Activated CD4-positive, alpha-beta T cell treated with anti-CD3 and anti-CD28 coated beads, Interleukin-10, Interleukin-2, amounts not matched to agents 100 ng/mL and 50 ng/mL, durations not matched to agents 16 hours and 8 hours (primary cell): ENCODE measurements at regions not wholly inside any gene's neighbourhood (a gene's known extent, or its start where the extent isn't known, plus 50 kb on each side); places are given as distances from the start of the nearest gene placed in this dataset.
A peak's percentile ranks its signal among the peaks of the same experiment; 100 is the strongest.
"Not testable (repeated sequence)": the region's sequence is repeated elsewhere in the genome, so short reads cannot be mapped to it uniquely, and the experiment has no call there.

Source experiments
- DNase-seq: peaks from one replicate; pipeline ENCODE4 v3.0.0-alpha.2; 2020

- DNase-seq = no peak
Observed at GRCh38 chr1:89436856-89437255, 73.0 kb downstream of the GBP6 start.

- DNase-seq = not testable (repeated sequence)
Observed at GRCh38 chr1:89438301-89438700, 74.4 kb downstream of the GBP6 start.

GRCh38 chr1:89440911-89441310 is 77.1 kb downstream of the GBP6 start:
- no peak for DNase-seq

DNA sequence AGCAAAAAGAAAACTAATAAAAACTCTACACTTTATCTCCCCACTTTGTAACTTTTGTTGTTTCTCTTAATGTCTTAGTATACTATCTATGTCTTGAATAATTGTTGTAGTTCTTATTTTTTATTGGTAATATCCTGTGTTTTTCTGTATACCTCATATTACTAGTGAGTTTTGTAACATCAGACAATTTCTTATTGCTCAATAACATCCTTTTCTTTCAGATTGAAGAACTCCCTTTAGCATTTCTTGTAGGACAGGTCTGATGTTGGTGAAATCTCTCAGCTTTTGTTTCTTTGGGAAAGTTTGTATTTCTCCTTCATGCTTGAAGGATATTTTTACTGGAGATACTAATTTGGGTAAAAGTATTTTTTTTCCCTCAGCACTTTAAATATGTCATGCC is 79.8 kb upstream of the LRRC8B start:
- DNase-seq = no peak

- peak; percentile 86 for DNase-seq
Observed at GRCh38 chr1:89451011-89451410, 73.6 kb upstream of the LRRC8B start.

DNA sequence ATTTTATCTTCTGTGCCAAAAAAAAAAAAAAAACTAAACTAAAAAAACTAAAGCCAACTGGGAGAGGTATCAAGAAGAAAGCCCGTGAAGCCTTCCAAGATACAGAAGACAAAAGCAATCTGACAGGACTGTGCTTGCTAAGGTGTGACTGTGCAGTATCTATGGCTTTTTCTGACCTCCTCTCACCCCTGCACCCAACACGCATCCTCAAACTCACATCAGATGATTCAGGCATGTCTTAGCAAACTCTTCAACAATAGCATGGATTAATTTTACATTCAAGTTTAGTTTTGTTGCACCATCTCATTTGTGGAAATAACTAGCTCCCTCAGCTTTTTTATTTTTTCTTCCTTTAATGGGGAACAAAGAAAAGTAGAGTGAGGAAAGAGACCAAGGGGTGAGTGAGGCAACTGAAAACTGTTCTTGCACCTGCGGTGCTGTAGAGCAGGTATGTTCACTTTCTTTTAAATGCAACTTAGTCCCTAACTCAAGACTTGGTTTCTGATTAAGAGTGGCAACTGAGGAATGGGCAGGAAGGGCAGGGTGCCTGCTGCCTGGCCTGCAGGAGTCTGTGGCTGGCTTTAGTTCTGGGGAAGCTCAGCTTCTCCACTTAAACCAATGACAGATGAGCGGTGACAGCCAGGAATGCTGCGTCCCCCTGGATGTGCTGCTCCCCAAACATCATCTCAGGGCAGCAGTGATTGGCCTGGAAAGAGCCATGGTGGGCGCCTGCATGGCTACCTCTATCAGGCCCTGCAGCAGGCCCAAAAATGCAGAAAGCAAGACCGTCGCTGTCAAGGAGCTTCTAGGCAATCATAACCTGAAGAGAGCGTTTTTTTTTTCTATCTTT is 71.3 kb upstream of the LRRC8B start:
- no peak for DNase-seq

DNA sequence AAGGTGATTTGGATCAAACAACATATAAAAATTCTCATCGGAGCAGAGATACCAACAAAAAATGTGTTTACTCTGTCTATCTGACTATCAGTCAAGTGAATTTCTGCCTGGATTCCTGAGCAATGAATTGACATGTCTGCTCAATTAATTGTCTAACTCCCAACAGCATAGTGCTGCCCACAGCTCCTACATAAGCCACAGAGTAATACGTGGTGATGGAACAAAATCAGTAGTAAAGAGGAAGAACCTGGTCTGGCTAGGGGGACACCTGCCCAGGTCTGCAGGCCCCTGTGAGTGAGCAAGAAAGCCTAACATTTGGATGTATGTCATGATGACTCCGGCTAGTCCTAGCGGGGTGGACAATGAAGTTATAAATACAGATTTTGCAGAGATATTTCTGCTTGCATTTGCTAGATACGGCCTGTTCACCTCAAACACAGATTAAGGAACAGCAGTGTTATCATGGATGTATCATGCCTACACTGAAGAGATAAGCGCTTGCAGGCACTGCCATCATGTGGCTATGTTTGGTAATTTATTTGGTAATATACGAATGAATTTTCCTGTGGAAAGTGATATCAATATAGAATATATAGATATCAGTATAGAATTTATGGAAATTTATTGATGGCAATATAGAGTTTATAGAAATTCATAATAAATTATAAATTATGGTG is 69.6 kb upstream of the LRRC8B start:
- peak; percentile 74 for DNase-seq

GRCh38 chr1:89457046-89457445 is 67.6 kb upstream of the LRRC8B start:
- no peak for DNase-seq

- DNase-seq = no peak
Observed at GRCh38 chr1:89459081-89459480, 65.5 kb upstream of the LRRC8B start.

DNA sequence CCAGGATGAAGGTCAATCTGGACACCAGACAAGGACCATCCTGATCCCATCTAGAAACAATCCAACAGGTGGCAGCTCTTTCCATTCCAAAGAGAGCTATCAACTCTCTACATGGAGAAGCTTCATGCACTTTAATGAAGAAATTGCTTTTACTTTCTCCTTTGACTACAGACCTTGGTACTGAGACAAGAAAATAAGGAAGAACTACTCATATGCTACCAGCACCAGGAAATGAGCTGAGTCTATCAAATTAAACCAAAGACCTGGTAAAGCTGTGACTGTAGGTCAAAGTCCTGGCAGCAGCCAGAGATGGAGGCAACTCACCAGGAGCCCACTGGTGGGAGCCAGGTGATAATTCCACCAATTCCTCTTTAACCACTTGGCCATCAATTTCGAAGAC is 64.3 kb upstream of the LRRC8B start:
- no peak for DNase-seq

DNA sequence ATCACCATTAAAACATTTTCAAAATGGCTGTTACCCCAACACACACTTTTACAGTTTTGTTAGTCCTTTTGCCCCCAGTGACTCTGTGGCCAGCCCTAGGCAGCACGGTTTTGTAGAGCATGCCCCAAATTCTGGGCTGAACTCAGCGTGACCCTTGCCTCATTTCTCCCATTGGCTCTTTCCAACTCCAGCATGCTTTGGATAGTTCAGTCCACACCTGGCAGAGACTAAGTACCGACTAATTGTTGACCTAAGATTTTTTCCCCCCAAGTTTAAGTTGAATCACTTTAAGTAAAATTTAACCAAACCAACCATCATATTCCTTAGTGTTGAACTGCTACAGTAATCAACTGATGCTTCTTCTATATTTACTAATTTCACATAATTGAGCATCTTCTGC is 62.4 kb upstream of the LRRC8B start:
- DNase-seq = no peak

DNA sequence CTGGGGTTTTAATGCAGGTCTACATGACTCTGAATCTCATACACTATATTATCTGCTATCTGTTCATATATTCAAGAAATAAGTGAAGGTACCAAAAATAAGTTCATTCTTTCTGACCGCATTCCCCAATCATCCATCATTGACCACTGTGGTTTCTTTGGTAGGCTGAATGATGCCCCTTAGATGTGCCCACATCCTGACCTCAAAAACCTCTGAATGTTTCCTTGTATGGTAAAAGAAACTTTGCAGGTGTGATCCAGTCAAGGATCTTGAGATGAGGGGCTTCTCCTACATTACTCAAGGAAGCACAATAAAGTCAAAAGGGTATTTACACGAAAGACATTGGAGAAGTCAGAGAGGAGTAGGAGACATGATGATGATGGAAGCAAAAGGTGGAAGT is 60.6 kb upstream of the LRRC8B start:
- peak; percentile 70 for DNase-seq

DNA sequence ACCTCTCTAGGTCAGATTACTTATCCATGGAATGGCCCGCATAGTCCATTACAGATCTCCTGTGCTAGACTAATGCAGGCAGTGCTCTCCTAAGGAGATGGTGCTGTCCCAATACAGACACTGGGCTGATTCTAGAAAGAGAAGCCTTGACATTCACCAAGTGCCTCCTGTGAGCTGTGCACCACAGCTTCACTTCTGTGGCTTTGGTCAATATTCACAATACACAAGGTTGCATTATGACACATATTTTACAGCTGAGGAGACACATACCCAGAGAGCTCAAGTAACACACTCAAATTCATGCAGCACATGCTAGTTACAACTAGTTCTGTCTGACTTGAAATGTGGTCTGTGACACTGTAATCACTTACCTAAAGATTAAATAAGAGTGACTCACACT is 59.4 kb upstream of the LRRC8B start:
- peak; percentile 82 for DNase-seq

- DNase-seq = peak; percentile 13
Observed at GRCh38 chr1:89466307-89466930, 58.2 kb upstream of the LRRC8B start.

- DNase-seq = no peak
Observed at GRCh38 chr1:89472253-89472652, 52.4 kb upstream of the LRRC8B start.

GRCh38 chr1:89472886-89473417 is 51.7 kb upstream of the LRRC8B start:
- DNase-seq = no peak
